NB4 (cell line): ENCODE measurements at regions not wholly inside any gene's neighbourhood (a gene's known extent, or its start where the extent isn't known, plus 50 kb on each side); places are given as distances from the start of the nearest gene placed in this dataset.

ENCODE experiments used
- CTCF ChIP-seq: IDR thresholded peaks from one replicate; pipeline ENCODE4 v1.5.1; 2012; ENCODE audit warnings: low read depth, low read length
- MAX ChIP-seq: IDR thresholded peaks from 2 replicates; pipeline ENCODE4 v1.6.1; 2011; ENCODE audit warnings: low read depth, low read length
- MYC ChIP-seq: IDR thresholded peaks from 2 replicates; pipeline ENCODE4 v1.6.1; 2011; ENCODE audit warnings: low read depth, low read length
- POLR2A ChIP-seq: IDR thresholded peaks from 2 replicates; pipeline ENCODE4 v1.6.1; 2011; ENCODE audit warnings: mild to moderate bottlenecking; ENCODE audit not compliant: insufficient read length; ENCODE audit errors: extremely low read depth

GRCh38 chr4:57445686-57446085, 335.5 kb upstream of the IGFBP7 start:
- TF ChIP-seq CTCF (no peak), POLR2A (no peak), MAX (no peak), MYC (no peak)
